ENCODE measurements at regions not wholly inside any gene's neighbourhood (a gene's known extent, or its start where the extent isn't known, plus 50 kb on each side); places are given as distances from the start of the nearest gene placed in this dataset.

GRCh38 chrX:15960237-15960636, 105.6 kb upstream of the AP1S2 start:
- Histone ChIP-seq H3K27me3 (ENCODE audit: control insufficient read depth, insufficient read depth, low read length) (no peaks in the 10 kb centered on the region), H3K4me1 (ENCODE audit: control insufficient read depth, insufficient read depth, low read length) (no peaks in the 10 kb centered on the region), H3K9me3 (ENCODE audit: control insufficient read depth, insufficient read depth, low read depth, low read length) (no peaks in the 10 kb centered on the region), H3K27ac (ENCODE audit: low read length) (no peak overlapping the region), H3K36me3 (ENCODE audit: control insufficient read depth, insufficient read depth, low read length) (no peaks in the 10 kb centered on the region), H3K4me3 (ENCODE audit: low read depth in 2 of 2, low read length in 2 of 2) (no peak overlapping the region)
- TF ChIP-seq TCF7L2 (IDR thresholded peaks at IDR 0.05; ENCODE audit: low read depth, low read length) (no peak), CTCF (IDR thresholded peaks at IDR 0.05) (no peak), SIN3A (IDR thresholded peaks at IDR 0.05; ENCODE audit: borderline replicate concordance, insufficient read depth, low read depth, low read length) (no peak), REST (IDR thresholded peaks at IDR 0.05; ENCODE audit: insufficient read depth in 1 of 2, low read depth in 2 of 2, low read length in 1 of 2) (no peak), POLR2AphosphoS5 (IDR thresholded peaks at IDR 0.05; ENCODE audit: low read depth, low read length) (no peak)
- ATAC-seq = no peak
- ChIA-PET CTCF (no interaction called here), POLR2A (no interaction called here)
- no peak for DNase-seq (ENCODE audit: low read depth, low spot score)
- BruUV-seq (replicated peaks) = no TSS peak
- in situ Hi-C loops (cut with HindIII; ENCODE audit: low pct_unique_long_range_greater_than_20kb, low sequenced_read_pairs) (no loop called here), intact Hi-C loops (cut with micrococcal nuclease; ENCODE audit: unreplicated experiment) (no loop called here)

- Histone ChIP-seq H3K4me3 (ENCODE audit: low read depth in 2 of 2, low read length in 2 of 2) (no peak overlapping the region), H3K9me3 (ENCODE audit: control insufficient read depth, insufficient read depth, low read depth, low read length) (no peaks in the 10 kb centered on the region), H3K4me1 (ENCODE audit: control insufficient read depth, insufficient read depth, low read length) (no peaks in the 10 kb centered on the region), H3K27ac (ENCODE audit: low read length) (no peak overlapping the region), H3K36me3 (ENCODE audit: control insufficient read depth, insufficient read depth, low read length) (no peaks in the 10 kb centered on the region), H3K27me3 (ENCODE audit: control insufficient read depth, insufficient read depth, low read length) (no peaks in the 10 kb centered on the region)
- intact Hi-C loops (cut with micrococcal nuclease; ENCODE audit: unreplicated experiment) (no loop called here), in situ Hi-C loops (cut with HindIII; ENCODE audit: low pct_unique_long_range_greater_than_20kb, low sequenced_read_pairs) (no loop called here)
- DNase-seq (ENCODE audit: low read depth, low spot score) = no peak
- BruUV-seq (replicated peaks) = no TSS peak
- ATAC-seq = no peak
- ChIA-PET POLR2A (interaction anchor here (0.7 kb wide), 1 partner anchor 238 kb away, joined by 5 read pairs; no protein-coding TSS in a partner anchor), CTCF (no interaction called here)
- no peak for TF ChIP-seq SIN3A (IDR thresholded peaks at IDR 0.05; ENCODE audit: borderline replicate concordance, insufficient read depth, low read depth, low read length)
- no peak for TF ChIP-seq CTCF (IDR thresholded peaks at IDR 0.05)
- TF ChIP-seq REST (IDR thresholded peaks at IDR 0.05; ENCODE audit: insufficient read depth in 1 of 2, low read depth in 2 of 2, low read length in 1 of 2) = no peak
- TF ChIP-seq TCF7L2 (IDR thresholded peaks at IDR 0.05; ENCODE audit: low read depth, low read length) = no peak
- TF ChIP-seq POLR2AphosphoS5 (IDR thresholded peaks at IDR 0.05; ENCODE audit: low read depth, low read length) = no peak
Observed at GRCh38 chrX:15956681-15957080, 102.1 kb upstream of the AP1S2 start.

Measured in Panc1 (cell line).